ENCODE measurements at regions not wholly inside any gene's neighbourhood (a gene's known extent, or its start where the extent isn't known, plus 50 kb on each side); places are given as distances from the start of the nearest gene placed in this dataset.

GRCh38 chr14:56460469-56460868 is 119.1 kb upstream of the TMEM260 start:
- FAIRE-seq (peak; percentile 17), DNase-seq (no peak)
- Histone ChIP-seq H3K4me3 (ENCODE audit: low read length in 3 of 3) (no peak overlapping the region), H3K27me3 (ENCODE audit: control insufficient read depth, insufficient read depth, low read length) (no peaks in the 10 kb centered on the region), H3K9ac (ENCODE audit: low read length in 3 of 3) (no peak overlapping the region), H3K36me3 (ENCODE audit: control insufficient read depth in 2 of 3, insufficient read depth in 3 of 3, low read length in 3 of 3) (no peaks in the 10 kb centered on the region), H3K9me3 (ENCODE audit: control insufficient read depth in 2 of 3, insufficient read depth in 1 of 3, low read length in 3 of 3) (no peaks in the 10 kb centered on the region), H3K27ac (ENCODE audit: low read depth in 2 of 2, low read length in 2 of 2) (no peak overlapping the region), H3K4me1 (ENCODE audit: control insufficient read depth in 2 of 3, insufficient read depth in 2 of 3, low read depth in 1 of 3, low read length in 3 of 3) (no peaks in the 10 kb centered on the region)
- TF ChIP-seq CTCF (IDR thresholded peaks at IDR 0.05; ENCODE audit: borderline replicate concordance, extremely low read depth, insufficient read depth): no peak
- intact Hi-C loops (cut with DNase I): no loop called here

- Histone ChIP-seq H3K9me3 (ENCODE audit: control insufficient read depth in 2 of 3, insufficient read depth in 1 of 3, low read length in 3 of 3) (no peaks in the 10 kb centered on the region), H3K36me3 (ENCODE audit: control insufficient read depth in 2 of 3, insufficient read depth in 3 of 3, low read length in 3 of 3) (no peaks in the 10 kb centered on the region), H3K27ac (ENCODE audit: low read depth in 2 of 2, low read length in 2 of 2) (no peak overlapping the region), H3K4me1 (ENCODE audit: control insufficient read depth in 2 of 3, insufficient read depth in 2 of 3, low read depth in 1 of 3, low read length in 3 of 3) (no peaks in the 10 kb centered on the region), H3K9ac (ENCODE audit: low read length in 3 of 3) (no peak overlapping the region), H3K4me3 (ENCODE audit: low read length in 3 of 3) (no peak overlapping the region), H3K27me3 (ENCODE audit: control insufficient read depth, insufficient read depth, low read length) (no peaks in the 10 kb centered on the region)
- no peak for TF ChIP-seq CTCF (IDR thresholded peaks at IDR 0.05; ENCODE audit: borderline replicate concordance, extremely low read depth, insufficient read depth)
- DNase-seq (no peak), FAIRE-seq (no peak)
- intact Hi-C loops (cut with DNase I): no loop called here
Observed at GRCh38 chr14:56461276-56462275, 118.0 kb upstream of the TMEM260 start.

GRCh38 chr14:56463271-56463890 is 116.2 kb upstream of the TMEM260 start:
- TF ChIP-seq CTCF (IDR thresholded peaks at IDR 0.05; ENCODE audit: borderline replicate concordance, extremely low read depth, insufficient read depth): no peak
- Histone ChIP-seq H3K4me1 (ENCODE audit: control insufficient read depth in 2 of 3, insufficient read depth in 2 of 3, low read depth in 1 of 3, low read length in 3 of 3) (no peaks in the 10 kb centered on the region), H3K9me3 (ENCODE audit: control insufficient read depth in 2 of 3, insufficient read depth in 1 of 3, low read length in 3 of 3) (peaks cover 0 to under 1% (median 0%) of the 10 kb centered on the region in 3 donors), H3K4me3 (ENCODE audit: low read length in 3 of 3) (no peak overlapping the region), H3K9ac (ENCODE audit: low read length in 3 of 3) (no peak overlapping the region), H3K36me3 (ENCODE audit: control insufficient read depth in 2 of 3, insufficient read depth in 3 of 3, low read length in 3 of 3) (no peaks in the 10 kb centered on the region), H3K27ac (ENCODE audit: low read depth in 2 of 2, low read length in 2 of 2) (no peak overlapping the region), H3K27me3 (ENCODE audit: control insufficient read depth, insufficient read depth, low read length) (no peaks in the 10 kb centered on the region)
- FAIRE-seq (no peak), DNase-seq (no peak)
- intact Hi-C loops (cut with DNase I): no loop called here
